Activated naive CD4-positive, alpha-beta T cell (primary cell): ENCODE measurements at regions not wholly inside any gene's neighbourhood (a gene's known extent, or its start where the extent isn't known, plus 50 kb on each side); places are given as distances from the start of the nearest gene placed in this dataset.

Experiments used
- DNase-seq, 4 experiments: peaks; one replicate each; lab custom pipeline; 2025; lab: John Stamatoyannopoulos, UW

GRCh38 chr5:124060011-124060410, 548.0 kb downstream of the CSNK1G3 start:
- no peak for DNase-seq

- DNase-seq: no peak
These were observed 547.2 kb downstream of the CSNK1G3 start for GRCh38 chr5:124059200-124059599.

- no peak for DNase-seq
These were observed 545.8 kb downstream of the CSNK1G3 start for GRCh38 chr5:124057724-124058231.

- no peak for DNase-seq
These were observed 545.2 kb downstream of the CSNK1G3 start for GRCh38 chr5:124056991-124057723.

GRCh38 chr5:124056326-124056990, 544.5 kb downstream of the CSNK1G3 start:
- DNase-seq: no peak

GRCh38 chr5:124055751-124056150, 543.8 kb downstream of the CSNK1G3 start:
- DNase-seq: no peak

- DNase-seq: no peak
These were observed 542.6 kb downstream of the CSNK1G3 start for GRCh38 chr5:124054564-124054963.

- no peak for DNase-seq
These were observed 541.4 kb downstream of the CSNK1G3 start for GRCh38 chr5:124053340-124053739.

- DNase-seq: no peak
These were observed 540.2 kb downstream of the CSNK1G3 start for GRCh38 chr5:124052201-124052600.

GRCh38 chr5:124050120-124050770, 538.3 kb downstream of the CSNK1G3 start:
- no peak for DNase-seq

- no peak for DNase-seq
These were observed 533.4 kb downstream of the CSNK1G3 start for GRCh38 chr5:124045412-124045811.

- no peak for DNase-seq
These were observed 532.6 kb downstream of the CSNK1G3 start for GRCh38 chr5:124044613-124045012.

GRCh38 chr5:124043456-124043855, 531.5 kb downstream of the CSNK1G3 start:
- DNase-seq: no peak

GRCh38 chr5:124040799-124041198, 528.8 kb downstream of the CSNK1G3 start:
- DNase-seq: no peak

- no peak for DNase-seq
These were observed 527.4 kb downstream of the CSNK1G3 start for GRCh38 chr5:124039410-124039809.

GRCh38 chr5:124036786-124037185, 524.8 kb downstream of the CSNK1G3 start:
- no peak for DNase-seq

- no peak for DNase-seq
These were observed 523.0 kb downstream of the CSNK1G3 start for GRCh38 chr5:124034963-124035362.

- no peak for DNase-seq
These were observed 522.2 kb downstream of the CSNK1G3 start for GRCh38 chr5:124034083-124034700.

GRCh38 chr5:124030043-124030491, 518.1 kb downstream of the CSNK1G3 start:
- DNase-seq: no peak

- DNase-seq: no peak
These were observed 515.5 kb downstream of the CSNK1G3 start for GRCh38 chr5:124027441-124027840.

GRCh38 chr5:124025306-124025845, 513.4 kb downstream of the CSNK1G3 start:
- DNase-seq: no peak

GRCh38 chr5:124022966-124023365, 511.0 kb downstream of the CSNK1G3 start:
- no peak for DNase-seq
